Liver (tissue), 3 donors: ENCODE measurements at regions not wholly inside any gene's neighbourhood (a gene's known extent, or its start where the extent isn't known, plus 50 kb on each side); places are given as distances from the start of the nearest gene placed in this dataset.

Source experiments
- CTCF ChIP-seq: fragments of 150-350 bp; IDR thresholded peaks from 2 replicates; pipeline ENCODE4 v1.5.1; 2017; ENCODE audit warnings: improper control_type of control experiment, low read depth, low read length; ENCODE audit not compliant: missing input control
- EGR1 ChIP-seq, 2 donors: IDR thresholded peaks; 2 replicates each; pipeline ENCODE4 v1.6.1; 2016 to 2018; ENCODE audit warnings: antibody characterized with exemption in 2 of 2, low read depth in 2 of 2
- GABPA ChIP-seq, 2 donors: IDR thresholded peaks in 1 of 2; conservative IDR thresholded peaks in 1 of 2; 2 replicates each; pipeline ENCODE4 v1.6.1; 2016; ENCODE audit warnings: antibody characterized with exemption in 2 of 2, mild to moderate bottlenecking in 1 of 2, moderate library complexity in 1 of 2
- HNF4A ChIP-seq, 2 donors: conservative IDR thresholded peaks; 2 replicates each; pipeline ENCODE4 v1.6.1; 2016; ENCODE audit warnings: antibody characterized with exemption in 2 of 2, mild to moderate bottlenecking in 2 of 2
- HNF4G ChIP-seq: IDR thresholded peaks from 2 replicates; pipeline ENCODE4 v1.6.1; 2016; ENCODE audit warnings: antibody characterized with exemption
- JUND ChIP-seq, 2 donors: IDR thresholded peaks; 2 replicates each; pipeline ENCODE4 v1.6.1; 2016; ENCODE audit warnings: antibody characterized with exemption in 2 of 2
- NR2F2 ChIP-seq: IDR thresholded peaks from 2 replicates; pipeline ENCODE4 v1.6.1; 2016; ENCODE audit warnings: antibody characterized with exemption
- REST ChIP-seq: IDR thresholded peaks from 2 replicates; pipeline ENCODE4 v1.6.1; 2016; ENCODE audit warnings: antibody characterized with exemption, mild to moderate bottlenecking
- SP1 ChIP-seq: IDR thresholded peaks from 2 replicates; pipeline ENCODE4 v1.6.1; 2018; ENCODE audit warnings: antibody characterized with exemption, mild to moderate bottlenecking
- TAF1 ChIP-seq: conservative IDR thresholded peaks from 2 replicates; pipeline ENCODE4 v1.6.1; 2016; ENCODE audit warnings: antibody characterized with exemption, mild to moderate bottlenecking
- ZBTB33 ChIP-seq: IDR thresholded peaks from 2 replicates; pipeline ENCODE4 v1.6.1; 2016; ENCODE audit warnings: antibody characterized with exemption
- TF ChIP-seq, protein P1 (sequence below): IDR thresholded peaks from 2 replicates; pipeline ENCODE4 v1.6.1; 2016; ENCODE audit warnings: antibody characterized with exemption
- TF ChIP-seq, protein P2 (sequence below): IDR thresholded peaks from 2 replicates; pipeline ENCODE4 v1.6.1; 2016; ENCODE audit warnings: antibody characterized with exemption
- donor health status: healthy.
- donor health status: healthy.

- TF ChIP-seq, protein P1, sequence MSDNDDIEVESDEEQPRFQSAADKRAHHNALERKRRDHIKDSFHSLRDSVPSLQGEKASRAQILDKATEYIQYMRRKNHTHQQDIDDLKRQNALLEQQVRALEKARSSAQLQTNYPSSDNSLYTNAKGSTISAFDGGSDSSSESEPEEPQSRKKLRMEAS: no peak
- TF ChIP-seq CTCF: no peak
- TF ChIP-seq REST: no peak
- no peak for TF ChIP-seq HNF4A (conservative IDR thresholded peaks at IDR 0.05)
- TF ChIP-seq HNF4G: no peak
- no peak for TF ChIP-seq GABPA (IDR thresholded peaks at IDR 0.05 in 1 of 2, conservative IDR thresholded peaks at IDR 0.05 in 1 of 2)
- TF ChIP-seq JUND (IDR thresholded peaks at IDR 0.05): no peak
- TF ChIP-seq NR2F2: no peak
- TF ChIP-seq TAF1: no peak
- TF ChIP-seq ZBTB33: no peak
- TF ChIP-seq, protein P2, sequence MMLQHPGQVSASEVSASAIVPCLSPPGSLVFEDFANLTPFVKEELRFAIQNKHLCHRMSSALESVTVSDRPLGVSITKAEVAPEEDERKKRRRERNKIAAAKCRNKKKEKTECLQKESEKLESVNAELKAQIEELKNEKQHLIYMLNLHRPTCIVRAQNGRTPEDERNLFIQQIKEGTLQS: no peak
- TF ChIP-seq EGR1 (IDR thresholded peaks at IDR 0.05; ENCODE audit: low read depth in 2 of 2): no peak
- no peak for TF ChIP-seq SP1
Observed at GRCh38 chr20:57865266-57865665, 155.5 kb upstream of the PMEPA1 start.
